ENCODE measurements at regions not wholly inside any gene's neighbourhood (a gene's known extent, or its start where the extent isn't known, plus 50 kb on each side); places are given as distances from the start of the nearest gene placed in this dataset.

DNA sequence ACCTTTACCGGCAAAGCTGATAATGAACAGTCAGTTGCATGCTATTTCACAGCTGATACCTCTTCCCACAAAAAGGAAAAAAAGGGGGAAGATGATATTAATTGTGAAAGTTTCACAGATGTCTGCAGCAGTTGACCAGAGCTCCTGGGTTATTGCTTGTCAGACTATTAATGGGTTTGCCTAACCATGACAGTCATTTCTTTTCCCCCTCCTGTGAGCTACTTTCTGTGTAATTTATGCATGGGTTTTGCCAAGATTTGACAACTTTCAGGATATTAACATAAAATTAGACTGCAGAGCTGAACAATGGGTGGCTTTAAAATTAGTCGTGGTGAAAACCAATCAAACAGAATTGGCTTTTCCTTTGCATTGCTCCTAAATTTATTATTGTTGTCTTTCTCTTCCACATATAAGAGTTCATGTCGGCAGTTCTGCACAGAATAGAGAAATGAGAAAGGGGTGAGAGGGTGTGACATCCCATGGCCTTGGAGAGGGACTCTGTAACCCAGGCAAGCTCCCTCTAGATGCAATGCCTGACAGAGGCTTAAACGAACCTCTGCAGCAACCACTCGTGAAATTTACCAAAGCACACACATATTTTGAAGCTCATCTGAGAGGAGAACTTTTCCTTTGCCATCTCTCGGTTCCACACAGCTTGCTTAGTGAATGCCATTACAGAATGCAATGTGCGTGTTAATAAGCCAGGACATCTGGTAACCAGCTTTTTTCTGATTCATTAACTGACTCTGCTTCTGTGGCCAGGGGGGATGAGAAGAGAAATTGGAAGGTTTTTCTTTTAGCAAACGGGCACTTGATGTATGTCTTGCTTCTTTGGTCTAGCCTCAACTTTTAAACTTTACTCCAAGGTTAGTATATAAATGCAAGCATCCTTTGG is 82.2 kb upstream of the ITGA4 start:
- no peak for DNase-seq (ENCODE audit: low read depth in 2 of 3, low spot score in 2 of 3)

DNA sequence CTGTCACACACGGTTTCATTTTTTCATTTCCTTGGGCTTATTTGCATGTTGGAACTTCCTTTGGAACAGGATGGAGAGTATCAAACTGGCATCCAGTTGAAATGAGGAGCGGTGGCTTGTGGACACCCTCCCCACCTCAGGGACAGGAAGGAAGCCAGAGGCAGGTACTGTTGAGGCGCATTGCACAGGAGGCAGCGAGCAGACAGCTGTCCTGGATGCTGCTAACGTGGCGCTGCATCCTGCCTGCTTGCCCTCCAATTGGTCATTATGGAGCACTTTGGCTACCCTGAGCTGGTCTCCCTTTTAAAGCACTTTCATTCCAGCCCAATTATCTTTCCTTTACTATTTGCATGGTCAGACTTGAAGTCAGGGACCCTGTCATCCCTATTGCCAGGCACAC is 80.7 kb upstream of the ITGA4 start:
- no peak for DNase-seq (ENCODE audit: low read depth in 2 of 3, low spot score in 2 of 3)

DNA sequence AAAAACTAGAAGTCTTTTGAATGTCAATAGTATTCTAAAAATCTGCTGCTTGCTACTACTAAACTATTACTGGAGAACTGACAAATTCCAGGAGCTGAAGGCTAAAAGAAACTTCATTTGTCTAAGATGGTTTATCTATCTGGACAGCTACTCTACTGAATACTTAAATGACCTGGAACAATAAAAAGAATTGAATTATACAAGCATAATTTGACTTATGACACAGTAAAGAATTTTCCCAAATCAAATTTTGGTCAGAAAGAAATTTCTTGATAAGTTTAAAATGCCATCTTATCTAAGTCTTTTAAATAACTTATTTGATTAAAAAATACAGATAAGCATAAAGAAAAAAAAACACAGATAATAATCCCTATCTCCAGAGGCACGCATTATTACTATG is 80.2 kb upstream of the ITGA4 start:
- no peak for DNase-seq (ENCODE audit: low read depth in 2 of 3, low spot score in 2 of 3)

DNA sequence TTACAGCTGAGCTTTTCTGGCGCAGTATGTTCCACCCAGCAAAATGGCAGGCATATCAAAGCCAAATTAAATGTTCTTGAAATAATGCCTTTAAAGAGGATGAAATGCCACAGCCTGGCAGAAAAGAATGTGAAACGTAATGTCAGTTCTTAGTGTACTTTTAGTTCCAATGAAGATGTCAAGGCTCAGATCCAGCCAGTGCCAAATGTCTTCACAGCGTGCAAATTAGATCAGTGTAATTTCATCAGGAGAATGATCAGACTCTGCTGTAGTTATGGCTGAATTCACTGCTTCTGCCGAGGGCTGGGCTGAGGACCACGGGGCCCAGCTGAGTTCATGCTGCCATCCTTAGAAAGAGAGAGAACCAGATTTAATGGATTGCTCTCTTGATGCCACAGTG is 78.7 kb upstream of the ITGA4 start:
- no peak for DNase-seq (ENCODE audit: low read depth in 2 of 3, low spot score in 2 of 3)

DNA sequence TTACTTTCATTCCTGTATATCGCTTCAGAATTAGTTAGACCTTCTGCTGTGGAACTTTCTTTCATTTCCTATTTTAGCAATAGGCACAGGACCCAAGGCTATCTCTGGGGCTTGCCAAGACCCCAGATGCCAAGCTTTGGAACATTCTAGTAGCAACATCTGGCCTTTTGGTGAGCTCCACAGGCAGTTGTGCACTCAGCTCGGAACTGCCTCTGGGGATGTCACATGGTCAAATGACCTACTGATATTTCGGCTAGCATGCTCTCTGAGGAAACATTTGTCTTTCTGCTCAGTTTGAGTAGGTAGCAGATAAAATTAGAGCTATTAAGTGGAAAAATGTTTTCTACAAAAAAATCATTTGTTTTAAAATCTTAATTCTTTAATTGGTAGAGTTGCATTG is 76.6 kb upstream of the ITGA4 start:
- no peak for DNase-seq (ENCODE audit: low read depth in 2 of 3, low spot score in 2 of 3)

DNA sequence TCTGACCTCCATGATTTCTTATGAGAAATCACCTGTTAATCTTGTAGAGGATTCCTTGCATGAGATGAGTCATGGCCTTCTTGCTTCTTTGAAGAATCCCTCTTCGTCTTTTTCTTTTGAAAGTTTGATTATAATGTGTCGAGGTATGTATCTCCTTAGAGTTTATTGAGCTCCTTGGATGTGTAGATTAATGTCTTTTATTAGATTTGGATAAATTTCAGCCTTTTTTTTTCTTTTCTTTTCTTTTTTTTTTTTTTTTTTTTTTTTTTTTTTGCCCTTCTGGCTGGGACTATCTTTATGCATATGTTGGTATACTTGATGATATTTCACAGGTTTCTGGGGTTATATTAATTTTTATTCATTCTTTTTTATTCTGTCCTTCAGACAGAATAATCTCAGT is 72.3 kb upstream of the ITGA4 start:
- DNase-seq (ENCODE audit: low read depth in 2 of 3, low spot score in 2 of 3) = no peak

DNA sequence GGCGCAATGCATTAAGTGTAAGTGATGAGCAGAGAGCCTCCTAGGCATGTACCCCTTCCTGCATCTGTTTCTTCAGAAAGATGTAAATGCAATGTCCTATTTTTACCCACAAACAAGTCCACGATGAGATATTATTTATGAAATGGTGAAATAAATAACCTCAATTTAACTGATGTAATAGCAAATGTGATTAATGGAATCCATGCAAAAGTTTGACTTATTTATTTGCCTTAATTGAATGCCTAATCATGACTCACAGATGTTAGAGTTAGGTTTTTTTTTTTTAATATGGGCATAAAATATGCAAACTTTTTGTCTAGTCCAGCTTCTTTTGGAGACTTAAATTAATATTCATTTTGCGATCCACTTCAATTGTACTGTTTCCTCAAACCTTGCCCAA is 67.7 kb upstream of the ITGA4 start:
- no peak for DNase-seq (ENCODE audit: low read depth in 2 of 3, low spot score in 2 of 3)

DNA sequence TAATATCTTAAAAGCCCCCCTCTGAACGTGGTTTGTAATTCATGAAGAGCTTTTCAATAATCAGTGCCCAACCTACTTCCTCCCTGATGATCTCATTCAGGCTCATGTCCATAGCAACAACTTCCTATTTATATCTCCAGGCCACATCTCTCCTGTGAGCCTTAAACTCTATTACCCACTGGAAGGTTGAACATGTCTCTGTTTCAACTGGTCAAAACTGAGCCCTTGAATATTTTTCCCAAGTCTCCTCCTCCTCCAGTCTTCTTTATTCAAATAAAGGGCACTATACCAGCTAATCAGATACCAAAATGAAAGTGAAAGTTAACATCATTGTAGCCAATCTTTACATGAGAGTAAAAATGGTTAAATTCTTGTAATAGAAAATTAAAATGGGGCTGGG is 63.7 kb upstream of the ITGA4 start:
- DNase-seq (ENCODE audit: low read depth in 2 of 3, low spot score in 2 of 3) = peak in 2 of 3 donors; percentile 70 to 79

DNA sequence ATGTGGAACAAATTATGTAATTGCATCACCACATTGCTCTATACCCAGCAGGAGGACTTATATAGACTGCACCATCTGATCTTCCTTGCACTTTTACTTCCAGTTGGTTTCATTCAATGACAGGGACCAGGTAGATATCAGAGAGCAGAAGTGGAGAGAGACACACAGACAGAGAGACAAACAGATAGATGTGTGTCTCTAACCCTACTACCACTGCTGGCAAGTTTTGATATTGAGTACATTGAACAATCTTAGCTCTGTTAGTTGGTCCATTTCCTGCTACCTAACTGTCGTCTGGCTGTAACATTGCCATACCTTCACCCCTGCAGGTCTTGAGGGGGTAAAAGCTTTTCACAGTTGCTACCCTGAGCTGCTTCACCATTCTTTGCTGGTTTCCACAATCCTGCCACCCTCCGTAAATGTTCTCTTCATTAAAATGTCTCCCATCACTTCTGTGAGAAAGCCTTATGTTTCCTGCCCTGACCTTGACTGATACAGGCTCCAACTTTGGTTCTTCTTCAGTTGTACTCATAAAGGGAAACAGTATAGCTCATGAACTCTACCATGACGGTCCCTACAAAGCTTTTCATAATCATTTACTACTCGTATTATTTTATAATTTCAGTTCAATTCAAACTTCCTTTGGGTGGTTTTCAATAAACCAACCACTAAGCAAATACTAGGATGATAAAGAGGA is 62.3 kb upstream of the ITGA4 start:
- peak in 1 of 3 donors; percentile 20 for DNase-seq (ENCODE audit: low read depth in 2 of 3, low spot score in 2 of 3)

DNA sequence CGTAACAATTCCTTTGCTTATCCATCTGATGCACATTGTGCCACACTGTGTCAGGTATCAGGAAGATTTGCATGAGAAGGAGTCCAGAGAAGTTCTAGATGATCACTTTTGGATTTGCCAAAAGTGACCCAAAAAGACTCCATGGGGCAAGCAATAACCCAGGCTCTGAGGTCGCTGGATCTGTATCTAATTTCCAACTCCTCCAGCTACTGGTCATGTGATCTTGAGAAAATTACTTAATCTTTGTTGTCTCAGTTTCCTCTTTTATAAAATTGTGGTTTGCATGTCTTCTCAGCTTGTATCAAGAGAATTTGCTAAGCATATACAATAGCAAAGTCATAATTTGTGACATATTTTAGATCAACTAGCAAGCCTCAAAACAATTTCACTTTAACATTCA is 61.3 kb upstream of the ITGA4 start:
- DNase-seq (ENCODE audit: low read depth in 2 of 3, low spot score in 2 of 3) = peak in 1 of 3 donors; percentile 43

DNA sequence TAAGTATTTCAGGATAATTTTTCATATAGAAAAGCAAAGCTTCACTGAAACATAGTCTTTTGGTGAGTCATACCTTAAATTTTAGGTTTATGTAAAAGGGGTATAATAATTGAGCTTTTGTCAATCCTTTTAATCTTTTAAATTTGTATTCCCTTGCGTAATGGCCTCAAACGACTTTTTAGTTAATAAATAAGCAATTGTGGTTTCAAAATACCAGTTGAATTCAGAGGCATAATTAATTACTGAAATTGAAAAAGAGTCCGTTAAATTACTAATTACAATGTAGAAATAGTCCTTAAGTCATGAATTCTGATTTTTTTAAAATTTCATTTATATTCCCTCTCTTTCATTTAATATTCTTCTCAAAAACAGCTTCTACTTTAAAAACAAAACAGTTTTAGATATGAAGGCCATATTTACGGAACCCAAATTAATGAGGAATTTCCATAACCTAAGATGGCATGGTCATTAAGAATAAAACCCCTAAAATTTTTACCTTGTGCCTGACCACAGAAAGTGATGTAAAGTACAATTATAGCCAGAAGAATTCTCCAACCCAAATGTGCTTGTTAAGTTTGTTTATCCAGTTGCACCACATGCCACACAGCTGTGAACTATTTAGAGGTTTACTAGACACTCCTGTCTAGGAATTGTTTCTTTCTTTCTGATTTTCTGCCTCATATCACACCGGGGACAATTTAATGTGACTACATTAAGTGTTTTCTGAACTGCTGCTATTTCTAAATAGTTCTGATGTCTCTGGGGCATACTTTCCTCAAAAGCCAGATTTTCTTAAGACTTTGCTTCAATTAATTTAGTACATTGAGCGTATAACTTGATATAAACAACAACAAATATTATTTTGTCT is 60.7 kb upstream of the ITGA4 start:
- no peak for DNase-seq (ENCODE audit: low read depth in 2 of 3, low spot score in 2 of 3)

DNA sequence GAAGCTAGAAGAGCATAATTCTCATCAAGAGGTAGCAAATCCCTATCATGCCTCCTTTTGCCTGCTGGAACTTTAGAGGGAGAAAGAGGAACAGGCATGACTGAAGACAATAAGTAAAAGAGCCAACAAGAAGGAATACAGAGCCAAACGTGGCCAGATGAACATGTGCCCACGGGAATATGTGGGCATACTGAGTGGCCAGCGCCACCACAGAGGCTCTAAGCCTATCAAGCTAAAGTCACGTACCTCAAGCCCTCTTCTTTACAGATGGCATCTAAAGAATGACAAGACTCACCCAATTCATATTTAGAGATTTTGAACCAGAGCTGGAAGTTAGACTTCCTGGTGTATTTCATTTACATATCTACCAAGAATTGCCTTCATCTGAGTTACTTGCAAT is 59.9 kb upstream of the ITGA4 start:
- no peak for DNase-seq (ENCODE audit: low read depth in 2 of 3, low spot score in 2 of 3)

DNA sequence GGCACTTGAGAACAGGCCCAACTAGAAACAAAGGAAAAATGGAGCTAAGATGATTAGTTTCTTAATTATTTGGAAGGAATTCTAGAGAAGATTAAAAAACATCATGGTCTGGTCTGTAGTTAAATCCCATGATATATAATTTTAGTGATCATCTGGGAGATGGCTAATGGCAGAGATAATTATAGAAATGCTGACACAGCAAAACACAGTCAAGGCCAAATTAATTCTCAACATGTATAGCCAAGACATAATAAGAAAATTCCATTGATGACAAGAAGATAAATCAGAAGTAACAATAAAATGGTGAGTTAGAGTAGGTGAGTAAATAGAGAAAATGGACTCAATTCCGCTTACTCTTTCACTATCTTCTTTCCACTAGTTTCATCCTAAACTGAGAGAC is 59.2 kb upstream of the ITGA4 start:
- DNase-seq (ENCODE audit: low read depth in 2 of 3, low spot score in 2 of 3) = no peak

DNA sequence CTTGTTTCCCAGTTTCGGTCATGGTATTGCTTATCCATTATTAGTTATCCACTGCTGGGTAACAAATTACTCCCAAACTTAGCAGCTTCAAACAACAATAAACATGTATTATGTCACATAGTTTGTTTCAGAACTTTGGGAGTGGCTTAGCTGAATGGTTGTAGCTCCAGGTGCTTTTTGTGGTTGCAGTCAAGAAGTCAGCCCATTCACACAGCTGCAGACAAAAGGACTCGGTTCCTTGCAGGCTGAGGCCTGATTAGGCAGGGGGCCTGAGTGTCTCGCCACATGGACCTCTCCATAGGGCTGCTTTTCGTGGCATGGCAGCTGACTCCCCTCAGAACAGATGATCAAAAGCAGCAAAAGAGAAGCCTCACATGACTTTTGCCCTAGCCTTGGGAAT is 58.2 kb upstream of the ITGA4 start:
- no peak for DNase-seq (ENCODE audit: low read depth in 2 of 3, low spot score in 2 of 3)

DNA sequence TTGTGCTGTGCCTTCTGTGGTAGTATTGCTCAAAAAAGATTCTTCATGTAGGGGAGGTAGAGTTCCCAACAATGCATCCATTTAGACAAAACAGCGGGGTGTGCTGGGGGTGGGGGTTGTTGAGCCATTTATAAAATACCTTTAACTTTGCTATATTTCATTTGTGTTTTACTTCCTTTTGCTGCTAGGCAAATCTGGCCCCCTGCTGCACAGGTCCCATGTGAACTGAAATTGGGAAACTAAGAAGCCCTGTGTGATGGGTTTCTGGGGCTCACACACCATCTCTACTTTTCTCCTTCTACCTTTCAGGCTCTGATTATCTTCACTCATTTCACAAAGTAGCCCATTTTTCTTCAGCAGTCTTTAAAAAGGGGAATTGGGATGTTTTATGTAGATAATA is 52.7 kb upstream of the ITGA4 start:
- no peak for DNase-seq (ENCODE audit: low read depth in 2 of 3, low spot score in 2 of 3)

DNA sequence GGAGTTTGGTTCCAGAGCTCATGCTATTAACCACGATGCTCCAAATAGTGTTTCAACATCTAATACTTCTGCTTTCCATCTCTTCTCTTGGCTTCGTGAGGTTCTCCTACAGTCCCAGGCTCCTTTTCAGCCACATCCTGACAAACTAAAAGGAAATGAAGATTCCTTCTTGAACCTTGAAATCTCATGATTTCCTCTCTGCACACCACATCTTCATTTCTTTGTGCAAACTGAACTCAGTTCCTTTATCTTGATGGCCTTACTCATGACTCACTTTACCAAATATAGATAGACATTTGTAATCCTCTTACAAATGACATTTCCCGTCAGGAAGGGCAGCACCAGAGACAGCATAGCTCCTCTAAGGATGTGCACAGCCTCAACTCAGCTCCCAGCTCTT is 50.0 kb upstream of the ITGA4 start:
- DNase-seq (ENCODE audit: low read depth in 2 of 3, low spot score in 2 of 3) = no peak

Small RNAs in the stretch of these regions (small RNA-seq; reads per million reads assigned to genes)
- gene MIR4437 = 0.74 reads per million, percentile 13 among the genes with 10 or more reads in this experiment

Data from hematopoietic multipotent progenitor cell (in vitro differentiated cells).